Chondrocyte (in vitro differentiated cells): ENCODE measurements at regions not wholly inside any gene's neighbourhood (a gene's known extent, or its start where the extent isn't known, plus 50 kb on each side); places are given as distances from the start of the nearest gene placed in this dataset.

ENCODE experiments used
- DNase-seq: peaks from one replicate; pipeline ENCODE4 v3.0.0; 2021; ENCODE audit warnings: mixed read lengths, low spot score
- H3K27ac Mint-ChIP-seq: one replicate; pipeline ENCODE4 v1.8.0; 2021; ENCODE audit warnings: mild to moderate bottlenecking, moderate library complexity, mixed read lengths; ENCODE audit not compliant: unreplicated experiment
- H3K27me3 Mint-ChIP-seq: 2 replicates; pipeline ENCODE4 v1.8.0; 2021; ENCODE audit warnings: low read depth, mixed read lengths
- H3K36me3 Mint-ChIP-seq: 2 replicates; pipeline ENCODE4 v1.8.0; 2021; ENCODE audit warnings: low read depth, mixed read lengths
- H3K4me1 Mint-ChIP-seq: 2 replicates; pipeline ENCODE4 v1.8.0; 2021; ENCODE audit warnings: low read depth, mild to moderate bottlenecking, mixed read lengths
- H3K4me3 Mint-ChIP-seq: one replicate; pipeline ENCODE4 v1.8.0; 2021; ENCODE audit warnings: mild to moderate bottlenecking, moderate library complexity, mixed read lengths; ENCODE audit not compliant: unreplicated experiment
- H3K9me3 Mint-ChIP-seq: 2 replicates; pipeline ENCODE4 v1.8.0; 2021; ENCODE audit warnings: low read depth, mixed read lengths
- TF ChIP-seq, protein P1 (sequence below): fragments of 200-600 bp; sonication (generic); IDR thresholded peaks from 2 replicates; pipeline ENCODE4 v1.5.0; 2021; ENCODE audit warnings: antibody characterized with exemption, mild to moderate bottlenecking, moderate library complexity

- TF ChIP-seq, protein P1, sequence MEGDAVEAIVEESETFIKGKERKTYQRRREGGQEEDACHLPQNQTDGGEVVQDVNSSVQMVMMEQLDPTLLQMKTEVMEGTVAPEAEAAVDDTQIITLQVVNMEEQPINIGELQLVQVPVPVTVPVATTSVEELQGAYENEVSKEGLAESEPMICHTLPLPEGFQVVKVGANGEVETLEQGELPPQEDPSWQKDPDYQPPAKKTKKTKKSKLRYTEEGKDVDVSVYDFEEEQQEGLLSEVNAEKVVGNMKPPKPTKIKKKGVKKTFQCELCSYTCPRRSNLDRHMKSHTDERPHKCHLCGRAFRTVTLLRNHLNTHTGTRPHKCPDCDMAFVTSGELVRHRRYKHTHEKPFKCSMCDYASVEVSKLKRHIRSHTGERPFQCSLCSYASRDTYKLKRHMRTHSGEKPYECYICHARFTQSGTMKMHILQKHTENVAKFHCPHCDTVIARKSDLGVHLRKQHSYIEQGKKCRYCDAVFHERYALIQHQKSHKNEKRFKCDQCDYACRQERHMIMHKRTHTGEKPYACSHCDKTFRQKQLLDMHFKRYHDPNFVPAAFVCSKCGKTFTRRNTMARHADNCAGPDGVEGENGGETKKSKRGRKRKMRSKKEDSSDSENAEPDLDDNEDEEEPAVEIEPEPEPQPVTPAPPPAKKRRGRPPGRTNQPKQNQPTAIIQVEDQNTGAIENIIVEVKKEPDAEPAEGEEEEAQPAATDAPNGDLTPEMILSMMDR = no peak
- H3K4me1 Mint-ChIP-seq = peaks cover 64% of the 10 kb centered on the region
- H3K4me3 Mint-ChIP-seq = no peak overlapping the region
- peaks cover 2% of the 10 kb centered on the region for H3K36me3 Mint-ChIP-seq
- no peaks in the 10 kb centered on the region for H3K27me3 Mint-ChIP-seq
- H3K9me3 Mint-ChIP-seq = peaks cover 13% of the 10 kb centered on the region
- peak overlapping the region; percentile 86 for H3K27ac Mint-ChIP-seq
- DNase-seq = no peak
These were observed 224.2 kb upstream of the CTAGE1 start for GRCh38 chr18:22641958-22642357.

- TF ChIP-seq, protein P1 = no peak
- no peak overlapping the region for H3K4me3 Mint-ChIP-seq
- no peak for DNase-seq
- peaks cover 8% of the 10 kb centered on the region for H3K9me3 Mint-ChIP-seq
- H3K27me3 Mint-ChIP-seq = no peaks in the 10 kb centered on the region
- no peak overlapping the region for H3K27ac Mint-ChIP-seq
- H3K4me1 Mint-ChIP-seq = peaks cover 51% of the 10 kb centered on the region
- H3K36me3 Mint-ChIP-seq = no peaks in the 10 kb centered on the region
These were observed 226.0 kb upstream of the CTAGE1 start for GRCh38 chr18:22643731-22644130.

DNA sequence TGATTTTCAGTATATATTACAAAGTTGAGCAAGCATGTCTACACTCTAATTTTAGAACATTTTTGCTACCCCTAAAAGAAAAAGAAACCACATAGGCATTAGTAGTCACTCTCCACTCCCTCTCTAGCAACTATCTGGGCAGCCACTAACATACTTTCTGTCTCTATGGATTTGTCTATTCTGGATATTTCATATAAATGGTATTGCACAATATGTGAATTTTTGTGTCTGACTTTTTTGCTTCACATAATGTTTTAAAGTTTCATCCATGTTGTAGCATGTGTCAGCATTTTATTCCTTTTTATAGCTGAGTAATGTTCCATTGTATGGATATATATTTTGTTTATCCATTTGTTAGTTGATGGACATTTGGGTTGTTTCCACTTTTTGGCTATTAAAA, 232.5 kb upstream of the CTAGE1 start:
- DNase-seq = no peak
- TF ChIP-seq, protein P1 = no peak
- Mint-ChIP-seq H3K27me3 (no peaks in the 10 kb centered on the region), H3K4me3 (no peak overlapping the region), H3K4me1 (peaks cover 12% of the 10 kb centered on the region), H3K9me3 (peaks cover 25% of the 10 kb centered on the region), H3K36me3 (peaks cover 4% of the 10 kb centered on the region), H3K27ac (no peak overlapping the region)

DNA sequence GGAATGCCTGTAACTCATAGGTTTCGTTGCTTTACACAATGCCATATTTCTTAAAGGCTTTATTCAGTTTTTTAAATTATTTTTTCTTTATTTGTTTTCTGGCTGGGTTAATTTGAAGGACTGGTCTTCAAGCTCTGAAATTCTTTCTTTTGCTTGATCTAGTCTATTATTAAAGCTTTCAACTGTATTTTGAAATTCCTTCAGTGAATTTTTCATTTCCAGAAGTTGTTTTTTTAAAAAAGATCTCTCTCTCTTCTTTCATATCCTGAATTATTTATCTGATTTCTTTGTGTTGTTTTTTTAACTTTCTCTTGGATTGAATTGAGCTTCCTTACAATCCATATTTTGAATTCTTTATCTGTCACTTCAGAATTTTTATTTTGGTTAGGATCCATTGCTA, 239.9 kb upstream of the CTAGE1 start:
- no peak for DNase-seq
- H3K27ac Mint-ChIP-seq = no peak overlapping the region
- TF ChIP-seq, protein P1 = no peak
- peaks cover 54% of the 10 kb centered on the region for H3K9me3 Mint-ChIP-seq
- no peaks in the 10 kb centered on the region for H3K27me3 Mint-ChIP-seq
- H3K36me3 Mint-ChIP-seq = peaks cover 17% of the 10 kb centered on the region
- H3K4me1 Mint-ChIP-seq = no peaks in the 10 kb centered on the region
- H3K4me3 Mint-ChIP-seq = no peak overlapping the region

GRCh38 chr18:22658318-22658717, 240.6 kb upstream of the CTAGE1 start:
- Mint-ChIP-seq H3K4me1 (no peaks in the 10 kb centered on the region), H3K27me3 (no peaks in the 10 kb centered on the region), H3K9me3 (peaks cover 54% of the 10 kb centered on the region), H3K27ac (no peak overlapping the region), H3K36me3 (peaks cover 17% of the 10 kb centered on the region), H3K4me3 (no peak overlapping the region)
- TF ChIP-seq, protein P1 = no peak
- DNase-seq = no peak
